ENCODE measurements at regions not wholly inside any gene's neighbourhood (a gene's known extent, or its start where the extent isn't known, plus 50 kb on each side); places are given as distances from the start of the nearest gene placed in this dataset.

DNA sequence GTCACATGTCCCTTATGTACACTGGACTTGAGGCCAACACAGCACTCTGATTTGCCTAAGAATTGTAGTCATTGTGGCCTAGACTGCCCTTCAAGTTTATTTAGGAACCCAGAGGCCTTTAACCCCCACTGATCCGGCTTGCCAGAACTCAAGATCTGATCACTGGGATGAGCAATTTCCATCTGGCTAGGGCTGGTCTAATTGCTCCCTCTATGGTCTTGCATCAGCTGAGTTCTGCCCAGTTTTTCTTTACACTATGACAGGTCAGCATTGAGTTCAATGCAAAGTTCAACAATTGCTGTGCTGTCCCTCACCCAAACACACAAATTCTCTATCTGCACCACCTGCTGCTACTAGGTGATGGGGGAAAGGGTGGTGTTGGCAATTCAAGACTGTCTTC, 146.9 kb upstream of the MDGA2 start:
- TF ChIP-seq, protein P1, sequence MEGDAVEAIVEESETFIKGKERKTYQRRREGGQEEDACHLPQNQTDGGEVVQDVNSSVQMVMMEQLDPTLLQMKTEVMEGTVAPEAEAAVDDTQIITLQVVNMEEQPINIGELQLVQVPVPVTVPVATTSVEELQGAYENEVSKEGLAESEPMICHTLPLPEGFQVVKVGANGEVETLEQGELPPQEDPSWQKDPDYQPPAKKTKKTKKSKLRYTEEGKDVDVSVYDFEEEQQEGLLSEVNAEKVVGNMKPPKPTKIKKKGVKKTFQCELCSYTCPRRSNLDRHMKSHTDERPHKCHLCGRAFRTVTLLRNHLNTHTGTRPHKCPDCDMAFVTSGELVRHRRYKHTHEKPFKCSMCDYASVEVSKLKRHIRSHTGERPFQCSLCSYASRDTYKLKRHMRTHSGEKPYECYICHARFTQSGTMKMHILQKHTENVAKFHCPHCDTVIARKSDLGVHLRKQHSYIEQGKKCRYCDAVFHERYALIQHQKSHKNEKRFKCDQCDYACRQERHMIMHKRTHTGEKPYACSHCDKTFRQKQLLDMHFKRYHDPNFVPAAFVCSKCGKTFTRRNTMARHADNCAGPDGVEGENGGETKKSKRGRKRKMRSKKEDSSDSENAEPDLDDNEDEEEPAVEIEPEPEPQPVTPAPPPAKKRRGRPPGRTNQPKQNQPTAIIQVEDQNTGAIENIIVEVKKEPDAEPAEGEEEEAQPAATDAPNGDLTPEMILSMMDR (conservative IDR thresholded peaks at IDR 0.05 in 1 of 2, IDR thresholded peaks at IDR 0.05 in 1 of 2; ENCODE audit: extremely low read depth in 1 of 2, insufficient read depth in 1 of 2, low read depth in 1 of 2, low read length in 2 of 2) = no peak
- no peak for TF ChIP-seq EZH2 (IDR thresholded peaks at IDR 0.05; ENCODE audit: borderline replicate concordance, low read length)

Measured in mammary epithelial cell (primary cell).